Liver (tissue), 8 donors: ENCODE measurements at regions not wholly inside any gene's neighbourhood (a gene's known extent, or its start where the extent isn't known, plus 50 kb on each side); places are given as distances from the start of the nearest gene placed in this dataset.

Experiments used
- DNase-seq: peaks from one replicate; pipeline ENCODE4 v3.0.0-alpha.2; 2017; ENCODE audit warnings: low spot score
- H3K27ac ChIP-seq, 2 donors: one replicate each; pipeline ENCODE4 v1.7.0; 2013; ENCODE audit warnings: inconsistent platforms in 2 of 2, low read length in 2 of 2, control low read depth in 1 of 2, low read depth in 1 of 2, mild to moderate bottlenecking in 1 of 2
- H3K27me3 ChIP-seq, 4 donors: one replicate each; pipeline versions ENCODE4 v1.6.1 to v1.7.0; 2013; ENCODE audit warnings: low read length in 3 of 4, inconsistent platforms in 1 of 4, mild to moderate bottlenecking in 1 of 4, moderate library complexity in 1 of 4; ENCODE audit not compliant: control insufficient read depth in 4 of 4, insufficient read depth in 4 of 4
- H3K36me3 ChIP-seq, 4 donors: one replicate each; pipeline versions ENCODE4 v1.6.1 to v1.7.0; 2013; ENCODE audit warnings: low read length in 3 of 4, mild to moderate bottlenecking in 3 of 4, low read depth in 1 of 4, moderate library complexity in 1 of 4; ENCODE audit not compliant: control insufficient read depth in 4 of 4, insufficient read depth in 3 of 4
- H3K4me1 ChIP-seq, 4 donors: one replicate each; pipeline versions ENCODE4 v1.6.1 to v1.7.0; 2013; ENCODE audit warnings: low read length in 3 of 4, mild to moderate bottlenecking in 3 of 4, moderate library complexity in 1 of 4; ENCODE audit not compliant: control insufficient read depth in 4 of 4, insufficient read depth in 4 of 4
- H3K4me3 ChIP-seq, 3 donors: one replicate each; pipeline versions ENCODE4 v1.6.1 to v1.7.0; 2013; ENCODE audit warnings: low read length in 3 of 3, control low read depth in 1 of 3, low read depth in 1 of 3, mild to moderate bottlenecking in 1 of 3
- H3K9ac ChIP-seq, 2 donors: one replicate each; pipeline ENCODE4 v1.7.0; 2013; ENCODE audit warnings: low read length in 2 of 2, mild to moderate bottlenecking in 2 of 2, moderate library complexity in 2 of 2, control low read depth in 1 of 2, low read depth in 1 of 2
- H3K9me3 ChIP-seq, 4 donors: one replicate each; pipeline versions ENCODE4 v1.6.1 to v1.7.0; 2013; ENCODE audit warnings: low read length in 3 of 4; ENCODE audit not compliant: control insufficient read depth in 4 of 4
- ATF3 ChIP-seq: IDR thresholded peaks from 2 replicates; pipeline ENCODE4 v1.6.1; 2016; ENCODE audit warnings: antibody characterized with exemption
- CTCF ChIP-seq: fragments of 150-350 bp; IDR thresholded peaks from 2 replicates; pipeline ENCODE4 v1.5.1; 2017; ENCODE audit warnings: improper control_type of control experiment, low read depth, low read length; ENCODE audit not compliant: missing input control
- EGR1 ChIP-seq, 2 donors: IDR thresholded peaks; 2 replicates each; pipeline ENCODE4 v1.6.1; 2016 to 2018; ENCODE audit warnings: antibody characterized with exemption in 2 of 2, low read depth in 2 of 2
- FOXA1 ChIP-seq: IDR thresholded peaks from 2 replicates; pipeline ENCODE4 v1.6.1; 2016; ENCODE audit warnings: antibody characterized with exemption
- FOXA2 ChIP-seq: IDR thresholded peaks from 2 replicates; pipeline ENCODE4 v1.6.1; 2016; ENCODE audit warnings: antibody characterized with exemption
- GABPA ChIP-seq, 2 donors: IDR thresholded peaks in 1 of 2; conservative IDR thresholded peaks in 1 of 2; 2 replicates each; pipeline ENCODE4 v1.6.1; 2016; ENCODE audit warnings: antibody characterized with exemption in 2 of 2, mild to moderate bottlenecking in 1 of 2, moderate library complexity in 1 of 2
- HNF4A ChIP-seq, 2 donors: conservative IDR thresholded peaks; 2 replicates each; pipeline ENCODE4 v1.6.1; 2016; ENCODE audit warnings: antibody characterized with exemption in 2 of 2, mild to moderate bottlenecking in 2 of 2
- HNF4G ChIP-seq: IDR thresholded peaks from 2 replicates; pipeline ENCODE4 v1.6.1; 2016; ENCODE audit warnings: antibody characterized with exemption
- JUND ChIP-seq, 2 donors: IDR thresholded peaks; 2 replicates each; pipeline ENCODE4 v1.6.1; 2016; ENCODE audit warnings: antibody characterized with exemption in 2 of 2
- MAX ChIP-seq: IDR thresholded peaks from 2 replicates; pipeline ENCODE4 v1.6.1; 2016; ENCODE audit warnings: antibody characterized with exemption
- NR2F2 ChIP-seq: IDR thresholded peaks from 2 replicates; pipeline ENCODE4 v1.6.1; 2016; ENCODE audit warnings: antibody characterized with exemption
- RAD21 ChIP-seq, 2 donors: IDR thresholded peaks; 2 replicates each; pipeline ENCODE4 v1.6.1; 2016; ENCODE audit warnings: antibody characterized with exemption in 2 of 2, mild to moderate bottlenecking in 2 of 2
- REST ChIP-seq: IDR thresholded peaks from 2 replicates; pipeline ENCODE4 v1.6.1; 2016; ENCODE audit warnings: antibody characterized with exemption, mild to moderate bottlenecking
- RXRA ChIP-seq, 2 donors: IDR thresholded peaks; 2 replicates each; pipeline ENCODE4 v1.6.1; 2017 to 2018; ENCODE audit warnings: antibody characterized with exemption in 2 of 2, mild to moderate bottlenecking in 1 of 2
- SP1 ChIP-seq: IDR thresholded peaks from 2 replicates; pipeline ENCODE4 v1.6.1; 2018; ENCODE audit warnings: antibody characterized with exemption, mild to moderate bottlenecking
- TAF1 ChIP-seq: conservative IDR thresholded peaks from 2 replicates; pipeline ENCODE4 v1.6.1; 2016; ENCODE audit warnings: antibody characterized with exemption, mild to moderate bottlenecking
- YY1 ChIP-seq: IDR thresholded peaks from 2 replicates; pipeline ENCODE4 v1.6.1; 2016; ENCODE audit warnings: antibody characterized with exemption, mild to moderate bottlenecking
- ZBTB33 ChIP-seq: IDR thresholded peaks from 2 replicates; pipeline ENCODE4 v1.6.1; 2016; ENCODE audit warnings: antibody characterized with exemption
- WGBS: extraction: QIAGEN DNeasy Blood & Tissue Kit; methylation state at CpG from one replicate; pipeline ENCODE4 v1.1.7; 2013; 5-methylcytosine and 5-hydroxymethylcytosine counted together
- donor health status: healthy.
- donor health status: healthy.
- donor health status: healthy.
- donor health status: healthy.
- donor health status: healthy.

- no peaks in the 10 kb centered on the region for H3K36me3 ChIP-seq
- 80% methylated on average over 1 of the region's 1 CpG for WGBS
- no peak overlapping the region for H3K27ac ChIP-seq
- TF ChIP-seq EGR1 (IDR thresholded peaks at IDR 0.05; ENCODE audit: low read depth in 2 of 2), result no peak
- TF ChIP-seq REST, result no peak
- TF ChIP-seq GABPA (IDR thresholded peaks at IDR 0.05 in 1 of 2, conservative IDR thresholded peaks at IDR 0.05 in 1 of 2), result no peak
- no peak for TF ChIP-seq HNF4G
- TF ChIP-seq SP1, result no peak
- no peak for TF ChIP-seq CTCF
- no peak for TF ChIP-seq ATF3
- no peak for TF ChIP-seq HNF4A (conservative IDR thresholded peaks at IDR 0.05)
- no peak for TF ChIP-seq NR2F2
- no peak for TF ChIP-seq FOXA2
- TF ChIP-seq YY1, result no peak
- TF ChIP-seq TAF1, result no peak
- TF ChIP-seq FOXA1, result no peak
- TF ChIP-seq MAX, result no peak
- TF ChIP-seq RAD21 (IDR thresholded peaks at IDR 0.05), result no peak
- no peak for TF ChIP-seq ZBTB33
- no peak for TF ChIP-seq RXRA (IDR thresholded peaks at IDR 0.05)
- TF ChIP-seq JUND (IDR thresholded peaks at IDR 0.05), result no peak
- no peak overlapping the region for H3K4me3 ChIP-seq
- no peaks in the 10 kb centered on the region for H3K27me3 ChIP-seq
- no peak for DNase-seq
- no peaks in the 10 kb centered on the region for H3K4me1 ChIP-seq
- H3K9me3 ChIP-seq, result no peaks in the 10 kb centered on the region
- no peak overlapping the region for H3K9ac ChIP-seq
Observed at GRCh38 chr5:31033295-31033694, 160.2 kb upstream of the CDH6 start.

- Histone ChIP-seq H3K27ac (no peak overlapping the region), H3K9me3 (no peaks in the 10 kb centered on the region), H3K4me1 (peaks cover 0 to 6% (median 0%) of the 10 kb centered on the region in 4 donors), H3K36me3 (no peaks in the 10 kb centered on the region), H3K27me3 (no peaks in the 10 kb centered on the region), H3K4me3 (no peak overlapping the region), H3K9ac (no peak overlapping the region)
- WGBS, result 93% methylated on average over 8 of the region's 8 CpGs
- no peak for DNase-seq
- TF ChIP-seq FOXA2 (no peak), JUND (IDR thresholded peaks at IDR 0.05) (no peak)
Observed at GRCh38 chr5:31029925-31030324, 163.6 kb upstream of the CDH6 start.
